GM18907 (cell line): ENCODE measurements at regions not wholly inside any gene's neighbourhood (a gene's known extent, or its start where the extent isn't known, plus 50 kb on each side); places are given as distances from the start of the nearest gene placed in this dataset.
"Not testable (repeated sequence)": the region's sequence is repeated elsewhere in the genome, so short reads cannot be mapped to it uniquely, and the experiment has no call there.

ENCODE experiments used
- ATAC-seq: cut with Tn5 transposase; IDR thresholded peaks from one replicate; pipeline ENCODE4 v1.9.1; 2021; ENCODE audit warnings: mild to moderate bottlenecking, moderate library complexity; ENCODE audit not compliant: unreplicated experiment

GRCh38 chr18:42445359-42445758, 490.3 kb downstream of the PIK3C3 start:
- no peak for ATAC-seq

- ATAC-seq, result no peak
Observed at GRCh38 chr18:42446195-42446594, 491.2 kb downstream of the PIK3C3 start.

- ATAC-seq, result no peak
Observed at GRCh38 chr18:42447688-42448087, 492.7 kb downstream of the PIK3C3 start.

- ATAC-seq, result no peak
Observed at GRCh38 chr18:42458226-42458625, 503.2 kb downstream of the PIK3C3 start.

GRCh38 chr18:42459873-42460272, 504.8 kb downstream of the PIK3C3 start:
- ATAC-seq, result no peak

GRCh38 chr18:42471885-42472284, 516.9 kb downstream of the PIK3C3 start:
- no peak for ATAC-seq

GRCh38 chr18:42473611-42474010, 518.6 kb downstream of the PIK3C3 start:
- no peak for ATAC-seq

- no peak for ATAC-seq
Observed at GRCh38 chr18:42474577-42474976, 519.5 kb downstream of the PIK3C3 start.

- no peak for ATAC-seq
Observed at GRCh38 chr18:42475157-42475556, 520.1 kb downstream of the PIK3C3 start.

GRCh38 chr18:42477267-42477666, 522.2 kb downstream of the PIK3C3 start:
- ATAC-seq, result no peak

GRCh38 chr18:42480441-42480840, 525.4 kb downstream of the PIK3C3 start:
- ATAC-seq, result no peak

GRCh38 chr18:42484648-42485047, 529.6 kb downstream of the PIK3C3 start:
- no peak for ATAC-seq

GRCh38 chr18:42486271-42486670, 531.2 kb downstream of the PIK3C3 start:
- ATAC-seq, result no peak

- ATAC-seq, result no peak
Observed at GRCh38 chr18:42508683-42509296, 553.8 kb downstream of the PIK3C3 start.

GRCh38 chr18:42509750-42510415, 554.8 kb downstream of the PIK3C3 start:
- peak; percentile 98 for ATAC-seq

- no peak for ATAC-seq
Observed at GRCh38 chr18:42510540-42510939, 555.5 kb downstream of the PIK3C3 start.

- ATAC-seq, result no peak
Observed at GRCh38 chr18:42513441-42513840, 558.4 kb downstream of the PIK3C3 start.

GRCh38 chr18:42514512-42514911, 559.5 kb downstream of the PIK3C3 start:
- ATAC-seq, result no peak

- ATAC-seq, result no peak
Observed at GRCh38 chr18:42517896-42518295, 562.9 kb downstream of the PIK3C3 start.

- not testable (repeated sequence) for ATAC-seq
Observed at GRCh38 chr18:42518331-42518730, 563.3 kb downstream of the PIK3C3 start.

GRCh38 chr18:42520138-42520537, 565.1 kb downstream of the PIK3C3 start:
- ATAC-seq, result no peak

GRCh38 chr18:42525905-42526304, 570.9 kb downstream of the PIK3C3 start:
- no peak for ATAC-seq

GRCh38 chr18:42527766-42528165, 572.7 kb downstream of the PIK3C3 start:
- no peak for ATAC-seq
